ENCODE measurements at regions not wholly inside any gene's neighbourhood (a gene's known extent, or its start where the extent isn't known, plus 50 kb on each side); places are given as distances from the start of the nearest gene placed in this dataset.

DNA sequence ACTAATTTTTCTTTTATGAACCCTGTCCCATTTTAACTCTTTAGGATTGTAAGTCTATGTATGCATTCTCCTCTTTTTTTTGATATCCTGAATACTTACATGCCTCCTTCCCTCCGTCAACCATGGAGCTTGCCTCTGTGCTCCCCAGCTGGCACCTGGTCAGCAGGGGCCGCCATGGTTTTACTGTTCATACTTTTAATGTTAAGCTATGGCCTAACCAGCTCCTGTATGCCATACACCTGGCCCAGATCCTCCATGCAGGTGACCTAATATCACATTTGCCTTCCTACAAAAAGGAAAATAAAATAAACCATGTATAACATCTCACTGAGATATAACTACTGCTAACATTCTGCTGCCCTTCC lies 283.1 kb upstream of the TRIB2 start:
- no peaks in the 10 kb centered on the region for H3K27me3 ChIP-seq (ENCODE audit: control insufficient read depth in 2 of 2, insufficient read depth in 2 of 2, low read length in 2 of 2)
- H3K36me3 ChIP-seq (ENCODE audit: control insufficient read depth in 2 of 3, insufficient read depth in 3 of 3, low read length in 3 of 3) = no peaks in the 10 kb centered on the region
- no peak overlapping the region for H3K4me3 ChIP-seq (ENCODE audit: low read length)
- H3K4me1 ChIP-seq (ENCODE audit: control insufficient read depth in 2 of 2, insufficient read depth in 2 of 2, low read length in 2 of 2) = peaks cover 0 to 31% of the 10 kb centered on the region in 2 donors
- DNase-seq = no peak
- peak overlapping the region in 1 of 9 donors; percentile 62 for H3K27ac Mint-ChIP-seq
- no peak overlapping the region for H3K27ac ChIP-seq (ENCODE audit: low read depth, low read length)
- H3K4me3 Mint-ChIP-seq = no peak overlapping the region
- H3K27me3 Mint-ChIP-seq = no peaks in the 10 kb centered on the region
- peaks cover 25 to 72% (median 58%) of the 10 kb centered on the region in 7 donors for H3K4me1 Mint-ChIP-seq
- POLR2A ChIA-PET = interaction anchor here (0.6 to 1.8 kb wide), 4 partner anchors 120 to 499 kb away, joined by 3 to 5 read pairs (median 4); partner anchors contain the start of gene TRIB2
- intact Hi-C loops (cut with micrococcal nuclease) = loop anchor here (1.0 to 5.0 kb wide), 5 partner anchors 69 to 498 kb away; partner anchors contain the start of gene TRIB2 (in 2 of the 2)
- peaks cover 0 to 2% (median 0%) of the 10 kb centered on the region in 11 donors for H3K9me3 Mint-ChIP-seq
- ATAC-seq = no peak
- H3K36me3 Mint-ChIP-seq = peaks cover 0 to 2% (median 0%) of the 10 kb centered on the region in 5 donors
- CTCF ChIA-PET = interaction anchor here (0.8 to 1.4 kb wide), 8 partner anchors 9 to 573 kb away, joined by 3 to 5 read pairs (median 3); partner anchors contain the start of gene TRIB2
- H3K9me3 ChIP-seq (ENCODE audit: control insufficient read depth in 2 of 3, low read length in 3 of 3) = no peaks in the 10 kb centered on the region

DNA sequence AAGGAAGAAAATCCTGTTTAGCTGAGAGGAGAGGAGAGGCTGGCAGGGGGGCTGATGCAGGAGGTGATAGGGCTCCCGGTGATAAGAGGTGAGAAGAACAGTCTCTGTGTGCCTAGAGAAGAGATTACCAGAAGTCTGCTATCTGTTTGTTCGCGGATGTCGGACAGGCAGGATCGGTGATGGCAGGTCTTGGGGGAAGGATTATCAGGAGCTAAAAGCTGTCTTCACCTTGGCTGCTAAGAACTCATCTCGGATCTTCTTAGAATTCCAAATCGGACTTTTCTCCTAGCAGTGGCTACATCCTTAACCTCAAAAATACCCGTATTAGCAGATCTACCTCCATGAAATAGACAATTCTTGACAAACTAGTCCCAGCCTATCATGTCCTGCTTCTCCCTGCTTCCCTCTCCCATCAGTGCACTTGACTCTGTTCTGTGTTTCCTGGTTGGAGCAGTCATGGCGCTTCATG lies 282.1 kb upstream of the TRIB2 start:
- H3K27me3 ChIP-seq (ENCODE audit: control insufficient read depth in 2 of 2, insufficient read depth in 2 of 2, low read length in 2 of 2) = no peaks in the 10 kb centered on the region
- intact Hi-C loops (cut with micrococcal nuclease) = loop anchor here (5.0 kb wide), 3 partner anchors 68 to 283 kb away; partner anchors contain the start of gene TRIB2 (in 1 of the 2)
- H3K27ac Mint-ChIP-seq = peak overlapping the region in 1 of 9 donors; percentile 29
- H3K27me3 Mint-ChIP-seq = no peaks in the 10 kb centered on the region
- ChIA-PET POLR2A (interaction anchor here (0.6 to 1.0 kb wide), 2 partner anchors 9 to 496 kb away, joined by 3 read pairs; no protein-coding TSS in a partner anchor), CTCF (no interaction called here)
- H3K36me3 ChIP-seq (ENCODE audit: control insufficient read depth in 2 of 3, insufficient read depth in 3 of 3, low read length in 3 of 3) = no peaks in the 10 kb centered on the region
- no peak for DNase-seq
- peaks cover 0 to 2% (median 0%) of the 10 kb centered on the region in 5 donors for H3K36me3 Mint-ChIP-seq
- no peak overlapping the region for H3K4me3 ChIP-seq (ENCODE audit: low read length)
- no peak overlapping the region for H3K27ac ChIP-seq (ENCODE audit: low read depth, low read length)
- peaks cover 19 to 63% (median 48%) of the 10 kb centered on the region in 7 donors for H3K4me1 Mint-ChIP-seq
- no peak overlapping the region for H3K4me3 Mint-ChIP-seq
- H3K4me1 ChIP-seq (ENCODE audit: control insufficient read depth in 2 of 2, insufficient read depth in 2 of 2, low read length in 2 of 2) = peaks cover 0 to 31% of the 10 kb centered on the region in 2 donors
- H3K9me3 ChIP-seq (ENCODE audit: control insufficient read depth in 2 of 3, low read length in 3 of 3) = no peaks in the 10 kb centered on the region
- H3K9me3 Mint-ChIP-seq = peaks cover 0 to 2% (median 0%) of the 10 kb centered on the region in 11 donors
- ATAC-seq = no peak

DNA sequence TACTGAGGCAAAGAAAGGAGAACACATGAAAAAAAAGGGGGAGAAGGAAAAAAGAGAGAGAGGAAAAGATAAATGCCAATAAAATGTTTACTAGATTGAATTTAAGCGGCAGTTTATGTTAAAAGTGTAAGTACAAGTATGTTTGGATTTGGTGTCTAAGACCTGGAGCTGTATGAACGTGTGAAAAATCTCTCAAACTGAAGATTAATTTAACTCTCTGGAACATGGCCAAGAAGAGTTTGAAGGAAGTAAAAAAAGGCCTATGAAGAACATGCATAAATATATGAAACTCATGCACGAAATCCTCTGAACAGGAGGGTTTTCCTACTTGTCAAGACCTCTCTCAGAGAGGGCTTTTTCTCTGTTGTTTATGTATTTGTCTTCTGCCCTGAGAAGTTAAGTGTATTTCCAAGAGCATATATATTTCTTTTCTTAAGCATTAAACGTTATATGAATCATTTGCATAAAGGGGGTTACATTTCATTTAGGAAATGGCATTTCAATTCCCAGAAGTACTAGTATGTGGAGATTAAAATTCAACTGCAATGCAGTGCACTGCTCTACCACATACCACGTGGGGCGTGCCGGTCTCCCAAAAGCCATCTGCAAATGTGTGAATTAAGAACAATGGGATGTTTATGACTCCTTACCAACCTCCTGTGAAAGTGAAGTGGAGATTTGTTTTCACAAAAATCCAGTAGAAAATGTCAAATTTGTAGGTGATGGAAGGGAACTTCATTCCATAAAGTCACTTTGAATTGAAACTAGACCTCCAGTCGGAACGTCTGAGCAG lies 281.1 kb upstream of the TRIB2 start:
- Mint-ChIP-seq H3K4me3 (peak overlapping the region in 8 of 10 donors; percentile 10 to 50 (median 28)), H3K27ac (peak overlapping the region in 2 of 9 donors; percentile 29 to 46), H3K36me3 (peaks cover 0 to 4% (median 0%) of the 10 kb centered on the region in 5 donors), H3K4me1 (peaks cover 14 to 57% (median 38%) of the 10 kb centered on the region in 7 donors), H3K9me3 (peaks cover 0 to 2% (median 0%) of the 10 kb centered on the region in 11 donors), H3K27me3 (no peaks in the 10 kb centered on the region)
- Histone ChIP-seq H3K27me3 (ENCODE audit: control insufficient read depth in 2 of 2, insufficient read depth in 2 of 2, low read length in 2 of 2) (no peaks in the 10 kb centered on the region), H3K9me3 (ENCODE audit: control insufficient read depth in 2 of 3, low read length in 3 of 3) (no peaks in the 10 kb centered on the region), H3K4me1 (ENCODE audit: control insufficient read depth in 2 of 2, insufficient read depth in 2 of 2, low read length in 2 of 2) (peaks cover 0 to 29% of the 10 kb centered on the region in 2 donors), H3K4me3 (ENCODE audit: low read length) (no peak overlapping the region), H3K36me3 (ENCODE audit: control insufficient read depth in 2 of 3, insufficient read depth in 3 of 3, low read length in 3 of 3) (no peaks in the 10 kb centered on the region), H3K27ac (ENCODE audit: low read depth, low read length) (no peak overlapping the region)
- DNase-seq (no peak), ATAC-seq (no peak)
- intact Hi-C loops (cut with micrococcal nuclease) = loop anchor here in 1 of 2 donors (2.0 kb wide), 1 partner anchor 15 kb away; no protein-coding TSS in a partner anchor
- POLR2A ChIA-PET = no interaction called here
- CTCF ChIA-PET = no interaction called here

DNA sequence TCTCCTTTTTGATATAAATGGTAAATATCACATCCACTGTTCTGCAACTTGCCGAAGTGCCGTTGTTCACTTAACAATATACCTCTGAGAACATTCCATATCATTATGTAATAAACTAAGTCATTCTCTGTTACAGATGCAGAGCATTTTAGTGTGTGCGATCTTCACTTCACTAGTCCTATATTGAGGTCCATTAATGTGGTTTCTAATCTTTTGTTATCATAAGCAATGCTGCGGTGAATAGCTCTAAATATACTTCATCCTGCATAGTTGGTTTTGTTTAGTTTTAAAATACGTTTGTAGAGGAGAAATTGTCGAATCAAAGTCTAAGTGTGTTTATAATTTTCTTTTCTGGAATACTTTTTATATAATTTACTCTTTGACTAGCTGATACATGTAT lies 280.3 kb upstream of the TRIB2 start:
- Histone ChIP-seq H3K4me1 (ENCODE audit: control insufficient read depth in 2 of 2, insufficient read depth in 2 of 2, low read length in 2 of 2) (peaks cover 3 to 26% of the 10 kb centered on the region in 2 donors), H3K27me3 (ENCODE audit: control insufficient read depth in 2 of 2, insufficient read depth in 2 of 2, low read length in 2 of 2) (no peaks in the 10 kb centered on the region), H3K4me3 (ENCODE audit: low read length) (no peak overlapping the region), H3K27ac (ENCODE audit: low read depth, low read length) (no peak overlapping the region), H3K36me3 (ENCODE audit: control insufficient read depth in 2 of 3, insufficient read depth in 3 of 3, low read length in 3 of 3) (no peaks in the 10 kb centered on the region), H3K9me3 (ENCODE audit: control insufficient read depth in 2 of 3, low read length in 3 of 3) (no peaks in the 10 kb centered on the region)
- Mint-ChIP-seq H3K4me1 (peaks cover 12 to 54% (median 35%) of the 10 kb centered on the region in 7 donors), H3K27ac (peak overlapping the region in 1 of 9 donors; percentile 46), H3K4me3 (peak overlapping the region in 7 of 10 donors; percentile 10 to 63 (median 18)), H3K9me3 (no peaks in the 10 kb centered on the region), H3K36me3 (peaks cover 0 to 2% (median 0%) of the 10 kb centered on the region in 5 donors), H3K27me3 (no peaks in the 10 kb centered on the region)
- ATAC-seq (no peak), DNase-seq (no peak)
- ChIA-PET CTCF (no interaction called here), POLR2A (interaction anchor here (0.9 to 1.4 kb wide), 3 partner anchors 12 to 272 kb away, joined by 3 to 8 read pairs (median 4); no protein-coding TSS in a partner anchor)
- intact Hi-C loops (cut with micrococcal nuclease) = loop anchor here in 1 of 2 donors (2.0 kb wide), 1 partner anchor 14 kb away; no protein-coding TSS in a partner anchor

DNA sequence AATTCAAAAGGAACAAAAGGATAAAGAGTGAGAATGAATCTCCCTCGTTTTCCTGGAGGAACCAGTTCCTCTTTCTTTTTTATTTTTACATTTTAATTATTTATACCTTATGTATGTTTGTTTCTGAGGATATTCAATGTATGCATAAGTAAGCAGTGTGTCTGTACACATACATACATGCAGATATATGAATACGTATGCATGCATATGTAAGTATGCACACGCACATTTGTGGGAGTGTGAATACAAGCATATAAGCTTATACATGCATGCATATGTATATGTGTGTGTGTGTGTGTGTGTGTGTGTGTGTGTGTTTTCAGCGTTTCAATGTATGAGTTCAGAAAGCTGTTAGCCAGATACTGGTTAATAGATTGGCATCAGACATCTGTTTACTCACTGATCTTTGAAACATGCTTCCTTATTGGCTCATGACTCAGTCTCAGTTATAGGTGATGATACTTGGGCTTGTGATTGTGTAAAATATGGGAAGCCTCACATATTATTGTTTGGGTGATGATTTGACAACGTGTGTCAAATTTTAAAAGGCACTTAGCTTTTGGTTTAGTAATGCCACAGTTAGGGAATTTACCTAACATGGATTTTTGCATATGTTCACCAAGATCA lies 279.7 kb upstream of the TRIB2 start:
- H3K4me3 ChIP-seq (ENCODE audit: low read length) = no peak overlapping the region
- H3K4me1 ChIP-seq (ENCODE audit: control insufficient read depth in 2 of 2, insufficient read depth in 2 of 2, low read length in 2 of 2) = peaks cover 7 to 29% of the 10 kb centered on the region in 2 donors
- H3K9me3 ChIP-seq (ENCODE audit: control insufficient read depth in 2 of 3, low read length in 3 of 3) = no peaks in the 10 kb centered on the region
- H3K27ac Mint-ChIP-seq = peak overlapping the region in 1 of 9 donors; percentile 46
- no peaks in the 10 kb centered on the region for H3K27me3 ChIP-seq (ENCODE audit: control insufficient read depth in 2 of 2, insufficient read depth in 2 of 2, low read length in 2 of 2)
- ATAC-seq (no peak), DNase-seq (no peak)
- ChIA-PET CTCF (interaction anchor here (0.7 to 0.8 kb wide), 2 partner anchors 15 to 274 kb away, joined by 3 read pairs; no protein-coding TSS in a partner anchor), POLR2A (interaction anchor here (0.6 to 1.4 kb wide), 4 partner anchors 12 to 389 kb away, joined by 3 to 8 read pairs (median 4); no protein-coding TSS in a partner anchor)
- peaks cover 0 to 2% (median 0%) of the 10 kb centered on the region in 5 donors for H3K36me3 Mint-ChIP-seq
- no peaks in the 10 kb centered on the region for H3K9me3 Mint-ChIP-seq
- no peaks in the 10 kb centered on the region for H3K27me3 Mint-ChIP-seq
- H3K4me3 Mint-ChIP-seq = peak overlapping the region in 4 of 10 donors; percentile 10 to 63 (median 51)
- peaks cover 16 to 58% (median 39%) of the 10 kb centered on the region in 7 donors for H3K4me1 Mint-ChIP-seq
- intact Hi-C loops (cut with micrococcal nuclease) = loop anchor here in 1 of 2 donors (2.0 kb wide), 1 partner anchor 14 kb away; no protein-coding TSS in a partner anchor
- H3K36me3 ChIP-seq (ENCODE audit: control insufficient read depth in 2 of 3, insufficient read depth in 3 of 3, low read length in 3 of 3) = no peaks in the 10 kb centered on the region
- H3K27ac ChIP-seq (ENCODE audit: low read depth, low read length) = no peak overlapping the region

DNA sequence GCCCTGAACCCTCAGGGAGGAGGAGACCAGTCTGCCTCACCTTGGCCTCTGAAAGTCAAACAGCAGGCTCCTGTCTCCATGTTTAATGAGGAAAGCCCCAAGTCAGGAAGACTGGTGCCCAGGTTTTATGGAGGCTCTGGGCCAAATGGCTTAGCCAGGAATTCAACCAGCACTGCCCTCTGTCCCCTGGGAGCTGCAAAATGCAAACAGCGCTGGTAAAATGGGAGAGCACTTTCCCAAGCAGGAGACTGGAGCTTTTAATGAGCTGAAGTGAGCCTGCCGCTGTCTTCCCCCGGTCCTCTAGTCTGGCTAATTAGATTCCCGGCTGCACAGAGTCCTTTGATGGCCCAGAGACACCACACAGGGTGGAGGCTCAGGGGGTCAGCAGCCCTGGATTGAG lies 276.0 kb upstream of the TRIB2 start:
- no peak overlapping the region for H3K4me3 ChIP-seq (ENCODE audit: low read length)
- Mint-ChIP-seq H3K27me3 (no peaks in the 10 kb centered on the region), H3K36me3 (peaks cover 0 to 6% (median 0%) of the 10 kb centered on the region in 5 donors), H3K4me1 (peaks cover 13 to 46% (median 36%) of the 10 kb centered on the region in 7 donors), H3K27ac (no peak overlapping the region), H3K9me3 (peaks cover 0 to 2% (median 0%) of the 10 kb centered on the region in 11 donors), H3K4me3 (no peak overlapping the region)
- no peaks in the 10 kb centered on the region for H3K36me3 ChIP-seq (ENCODE audit: control insufficient read depth in 2 of 3, insufficient read depth in 3 of 3, low read length in 3 of 3)
- no peak overlapping the region for H3K27ac ChIP-seq (ENCODE audit: low read depth, low read length)
- ATAC-seq (no peak), DNase-seq (no peak)
- ChIA-PET POLR2A (interaction anchor here (1.5 kb wide), 1 partner anchor 14 kb away, joined by 5 read pairs; no protein-coding TSS in a partner anchor), CTCF (interaction anchor here (1.1 kb wide), 1 partner anchor 275 kb away, joined by 4 read pairs; no protein-coding TSS in a partner anchor)
- no peaks in the 10 kb centered on the region for H3K27me3 ChIP-seq (ENCODE audit: control insufficient read depth in 2 of 2, insufficient read depth in 2 of 2, low read length in 2 of 2)
- intact Hi-C loops (cut with micrococcal nuclease) = no loop called here
- no peaks in the 10 kb centered on the region for H3K9me3 ChIP-seq (ENCODE audit: control insufficient read depth in 2 of 3, low read length in 3 of 3)
- peaks cover 12 to 26% of the 10 kb centered on the region in 2 donors for H3K4me1 ChIP-seq (ENCODE audit: control insufficient read depth in 2 of 2, insufficient read depth in 2 of 2, low read length in 2 of 2)

Measured in naive thymus-derived CD4-positive, alpha-beta T cell (primary cell).